NCI-H2196 treated with DMSO at 0.1 percent for 48 hours (cell line): ENCODE measurements at regions not wholly inside any gene's neighbourhood (a gene's known extent, or its start where the extent isn't known, plus 50 kb on each side); places are given as distances from the start of the nearest gene placed in this dataset.
"Not testable (repeated sequence)": the region's sequence is repeated elsewhere in the genome, so short reads cannot be mapped to it uniquely, and the experiment has no call there.

Source experiments
- DNase-seq: peaks from one replicate; lab custom pipeline; 2025; ENCODE audit not compliant: unreplicated experiment; lab: John Stamatoyannopoulos, UW

- DNase-seq: no peak
Measured at GRCh38 chr12:92235703-92236472, 90.2 kb upstream of the BTG1 start.

- DNase-seq: no peak
Measured at GRCh38 chr12:92234533-92234932, 88.9 kb upstream of the BTG1 start.

- DNase-seq: no peak
Measured at GRCh38 chr12:92233346-92234015, 87.8 kb upstream of the BTG1 start.

GRCh38 chr12:92232371-92232932, 86.8 kb upstream of the BTG1 start:
- not testable (repeated sequence) for DNase-seq

- not testable (repeated sequence) for DNase-seq
Measured at GRCh38 chr12:92231945-92232344, 86.3 kb upstream of the BTG1 start.

GRCh38 chr12:92231532-92231931, 85.9 kb upstream of the BTG1 start:
- DNase-seq: not testable (repeated sequence)

- no peak for DNase-seq
Measured at GRCh38 chr12:92229381-92229780, 83.7 kb upstream of the BTG1 start.

- no peak for DNase-seq
Measured at GRCh38 chr12:92226961-92227360, 81.3 kb upstream of the BTG1 start.

GRCh38 chr12:92226071-92226661, 80.5 kb upstream of the BTG1 start:
- no peak for DNase-seq

- DNase-seq: no peak
Measured at GRCh38 chr12:92224685-92225331, 79.2 kb upstream of the BTG1 start.

GRCh38 chr12:92223481-92223880, 77.8 kb upstream of the BTG1 start:
- DNase-seq: no peak

- no peak for DNase-seq
Measured at GRCh38 chr12:92221656-92222315, 76.1 kb upstream of the BTG1 start.

GRCh38 chr12:92218394-92219077, 72.9 kb upstream of the BTG1 start:
- DNase-seq: no peak

- DNase-seq: no peak
Measured at GRCh38 chr12:92216092-92216491, 70.4 kb upstream of the BTG1 start.

- no peak for DNase-seq
Measured at GRCh38 chr12:92215358-92215757, 69.7 kb upstream of the BTG1 start.

- DNase-seq: no peak
Measured at GRCh38 chr12:92213166-92213565, 67.5 kb upstream of the BTG1 start.

- no peak for DNase-seq
Measured at GRCh38 chr12:92210071-92210470, 64.4 kb upstream of the BTG1 start.

GRCh38 chr12:92208613-92209121, 63.0 kb upstream of the BTG1 start:
- DNase-seq: no peak

GRCh38 chr12:92206596-92206995, 61.0 kb upstream of the BTG1 start:
- DNase-seq: no peak

- DNase-seq: no peak
Measured at GRCh38 chr12:92206011-92206410, 60.4 kb upstream of the BTG1 start.
